ENCODE measurements at regions not wholly inside any gene's neighbourhood (a gene's known extent, or its start where the extent isn't known, plus 50 kb on each side); places are given as distances from the start of the nearest gene placed in this dataset.

DNA sequence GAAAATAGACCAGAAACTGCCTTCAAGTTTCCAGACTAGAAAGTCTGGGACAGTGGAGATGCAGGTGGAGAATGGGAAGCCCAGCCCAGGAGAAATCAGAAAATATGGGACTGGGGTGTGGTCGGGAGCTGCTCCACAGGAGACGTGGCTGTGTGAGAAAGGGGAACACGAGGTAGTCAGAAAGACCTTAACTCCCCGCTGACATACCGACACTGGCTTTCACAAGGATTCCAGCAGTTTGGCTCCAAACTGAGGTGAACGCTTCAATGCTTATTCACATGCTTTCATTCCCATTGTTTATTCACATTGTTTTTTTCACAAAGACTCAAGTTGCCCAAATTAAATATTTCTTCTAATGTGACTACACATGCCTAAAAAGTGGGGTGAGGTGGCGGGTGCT is 111.5 kb upstream of the SLCO3A1 start:
- TF ChIP-seq POLR2A (IDR thresholded peaks at IDR 0.05; ENCODE audit: low read length) (no peak), GATA1 (IDR thresholded peaks at IDR 0.05; ENCODE audit: low read depth, low read length) (no peak)
